OCI-LY3 (cell line): ENCODE measurements at regions not wholly inside any gene's neighbourhood (a gene's known extent, or its start where the extent isn't known, plus 50 kb on each side); places are given as distances from the start of the nearest gene placed in this dataset.

Experiments
- H2AFZ ChIP-seq: fragments of 200-600, 300-600 bp; shearing (Covaris generic); 2 replicates; pipeline ENCODE4 v1.6.0; 2014; ENCODE audit warnings: antibody characterized with exemption, low read depth, low read length
- H3K27ac ChIP-seq: fragments of 200-600, 300-600 bp; sonication (generic); 2 replicates; pipeline ENCODE4 v1.5.1; 2014; ENCODE audit warnings: mild to moderate bottlenecking, low read length, moderate library complexity, mixed read lengths
- H3K27me3 ChIP-seq: fragments of 200-600, 300-600 bp; sonication (generic); 2 replicates; pipeline ENCODE4 v1.6.1; 2014; ENCODE audit warnings: low read depth, low read length, mixed read lengths
- H3K36me3 ChIP-seq: fragments of 200-600, 300-600 bp; sonication (generic); replicated peaks from 2 replicates; pipeline ENCODE3; 2014; ENCODE audit warnings: low read depth, low read length, mixed read lengths
- H3K4me1 ChIP-seq: fragments of 300-600, 200-600 bp; sonication (generic); 2 replicates; pipeline ENCODE4 v1.6.1; 2014; ENCODE audit warnings: low read length, mixed read lengths
- H3K4me2 ChIP-seq: fragments of 200-600, 300-600 bp; sonication (generic); 2 replicates; pipeline ENCODE4 v1.6.1; 2014; ENCODE audit warnings: low read length, mixed read lengths
- H3K4me3 ChIP-seq: fragments of 300-600, 200-600 bp; sonication (generic); 2 replicates; pipeline ENCODE4 v1.5.1; 2014; ENCODE audit warnings: antibody characterized with exemption, mild to moderate bottlenecking, low read length, moderate library complexity
- H3K79me2 ChIP-seq: fragments of 300-600, 200-600 bp; shearing (Covaris generic); 2 replicates; pipeline ENCODE4 v1.6.1; 2014; ENCODE audit warnings: mild to moderate bottlenecking, low read length, mixed read lengths
- H3K9ac ChIP-seq: fragments of 300-600, 200-600 bp; shearing (Covaris generic); 2 replicates; pipeline ENCODE4 v1.6.0; 2014; ENCODE audit warnings: mild to moderate bottlenecking, low read length, moderate library complexity
- H3K9me3 ChIP-seq: fragments of 200-600, 300-600 bp; shearing (Covaris generic); 2 replicates; pipeline ENCODE4 v1.6.1; 2014; ENCODE audit warnings: low read length, mixed read lengths; ENCODE audit not compliant: insufficient read depth
- H4K20me1 ChIP-seq: fragments of 200-600, 300-600 bp; sonication (generic); 2 replicates; pipeline ENCODE4 v1.6.1; 2016; ENCODE audit warnings: low read length, mixed read lengths; ENCODE audit not compliant: insufficient read depth
- EZH2phosphoT487 ChIP-seq: fragments of 200-600 bp; shearing (Covaris generic); IDR thresholded peaks from 2 replicates; pipeline ENCODE4 v1.6.1; 2018; ENCODE audit warnings: antibody characterized with exemption, mixed run types, low read depth
- TF ChIP-seq, protein P1 (sequence below): fragments of 200-600, 300-600 bp; sonication (generic); IDR thresholded peaks from 2 replicates; pipeline ENCODE4 v1.5.1; 2014; ENCODE audit warnings: antibody characterized with exemption, low read length, low read depth

DNA sequence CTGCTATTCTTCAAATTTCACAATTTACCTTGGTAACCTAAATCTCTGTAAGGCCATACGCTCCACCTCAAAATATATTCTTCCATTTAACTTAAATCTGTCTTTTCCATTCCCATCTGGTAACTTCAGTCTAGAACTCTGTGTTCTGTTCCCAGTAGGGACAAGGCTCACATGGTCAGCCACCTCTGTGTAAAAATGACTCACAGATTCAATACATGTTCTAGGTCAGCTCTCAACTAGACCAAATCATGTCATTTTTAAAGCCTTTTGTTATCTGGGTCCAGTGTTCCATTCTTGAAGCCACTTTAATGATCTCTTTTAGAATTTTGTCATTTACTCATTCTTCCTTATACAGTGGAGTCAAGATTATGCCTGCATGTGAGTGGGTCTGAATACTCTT, 315.6 kb upstream of the CITED2 start:
- Histone ChIP-seq H3K79me2 (no peaks in the 10 kb centered on the region), H3K27me3 (no peaks in the 10 kb centered on the region), H3K36me3 (no peaks in the 10 kb centered on the region), H3K27ac (no peak overlapping the region), H3K9ac (no peak overlapping the region), H3K4me2 (no peak overlapping the region), H3K4me1 (no peaks in the 10 kb centered on the region), H4K20me1 (no peaks in the 10 kb centered on the region), H2AFZ (no peak overlapping the region), H3K9me3 (no peaks in the 10 kb centered on the region), H3K4me3 (no peak overlapping the region)
- TF ChIP-seq, protein P1, sequence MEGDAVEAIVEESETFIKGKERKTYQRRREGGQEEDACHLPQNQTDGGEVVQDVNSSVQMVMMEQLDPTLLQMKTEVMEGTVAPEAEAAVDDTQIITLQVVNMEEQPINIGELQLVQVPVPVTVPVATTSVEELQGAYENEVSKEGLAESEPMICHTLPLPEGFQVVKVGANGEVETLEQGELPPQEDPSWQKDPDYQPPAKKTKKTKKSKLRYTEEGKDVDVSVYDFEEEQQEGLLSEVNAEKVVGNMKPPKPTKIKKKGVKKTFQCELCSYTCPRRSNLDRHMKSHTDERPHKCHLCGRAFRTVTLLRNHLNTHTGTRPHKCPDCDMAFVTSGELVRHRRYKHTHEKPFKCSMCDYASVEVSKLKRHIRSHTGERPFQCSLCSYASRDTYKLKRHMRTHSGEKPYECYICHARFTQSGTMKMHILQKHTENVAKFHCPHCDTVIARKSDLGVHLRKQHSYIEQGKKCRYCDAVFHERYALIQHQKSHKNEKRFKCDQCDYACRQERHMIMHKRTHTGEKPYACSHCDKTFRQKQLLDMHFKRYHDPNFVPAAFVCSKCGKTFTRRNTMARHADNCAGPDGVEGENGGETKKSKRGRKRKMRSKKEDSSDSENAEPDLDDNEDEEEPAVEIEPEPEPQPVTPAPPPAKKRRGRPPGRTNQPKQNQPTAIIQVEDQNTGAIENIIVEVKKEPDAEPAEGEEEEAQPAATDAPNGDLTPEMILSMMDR, result no peak
- TF ChIP-seq EZH2phosphoT487, result no peak

DNA sequence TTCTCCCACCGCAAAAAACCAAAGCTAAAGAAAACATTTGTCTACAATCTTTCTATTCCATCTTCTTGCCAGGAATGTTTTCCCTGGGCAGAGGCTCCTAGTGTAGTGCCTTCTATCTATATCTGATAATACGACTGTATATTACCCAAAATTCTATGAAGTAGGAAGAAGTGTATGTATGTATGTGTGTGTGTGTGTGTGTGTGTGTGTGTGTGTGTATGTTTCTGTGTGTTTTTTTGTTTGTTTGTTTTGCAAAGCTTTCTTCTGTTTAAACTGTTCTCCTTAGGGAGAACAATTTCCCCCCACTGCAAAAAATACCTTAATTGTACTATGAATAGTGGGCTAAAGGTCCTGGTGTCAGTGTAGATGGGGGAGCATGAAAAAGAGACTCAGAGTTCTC, 312.6 kb upstream of the CITED2 start:
- Histone ChIP-seq H3K4me3 (no peak overlapping the region), H3K27ac (no peak overlapping the region), H3K4me1 (no peaks in the 10 kb centered on the region), H2AFZ (no peak overlapping the region), H3K4me2 (no peak overlapping the region), H3K9me3 (no peaks in the 10 kb centered on the region), H4K20me1 (no peaks in the 10 kb centered on the region), H3K79me2 (no peaks in the 10 kb centered on the region), H3K36me3 (no peaks in the 10 kb centered on the region), H3K9ac (no peak overlapping the region), H3K27me3 (no peaks in the 10 kb centered on the region)
- TF ChIP-seq, protein P1, result no peak
- no peak for TF ChIP-seq EZH2phosphoT487

DNA sequence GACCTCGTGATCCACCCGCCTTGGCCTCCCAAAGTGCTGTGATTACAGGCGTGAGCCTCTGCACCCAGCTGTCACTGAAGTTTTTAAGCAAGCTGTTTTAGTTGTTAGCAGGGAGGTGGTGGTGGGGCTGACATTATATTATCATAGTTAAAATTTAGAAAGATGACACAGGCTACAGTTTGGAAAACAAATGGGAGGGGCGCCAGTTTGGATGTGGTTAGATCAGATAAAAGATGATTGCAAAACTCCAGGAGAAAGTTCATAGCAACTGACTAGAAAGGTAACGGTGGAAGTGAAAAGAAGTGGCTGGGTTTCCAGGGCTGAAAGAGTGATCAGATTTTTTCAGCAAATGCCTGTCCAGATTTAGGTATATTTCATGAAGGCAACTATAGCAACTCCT, 311.9 kb upstream of the CITED2 start:
- H3K4me3 ChIP-seq, result no peak overlapping the region
- H4K20me1 ChIP-seq, result no peaks in the 10 kb centered on the region
- H3K27me3 ChIP-seq, result no peaks in the 10 kb centered on the region
- no peak for TF ChIP-seq EZH2phosphoT487
- TF ChIP-seq, protein P1, result no peak
- no peak overlapping the region for H2AFZ ChIP-seq
- H3K4me2 ChIP-seq, result no peak overlapping the region
- no peak overlapping the region for H3K9ac ChIP-seq
- no peaks in the 10 kb centered on the region for H3K79me2 ChIP-seq
- H3K36me3 ChIP-seq, result no peaks in the 10 kb centered on the region
- no peaks in the 10 kb centered on the region for H3K9me3 ChIP-seq
- H3K4me1 ChIP-seq, result no peaks in the 10 kb centered on the region
- no peak overlapping the region for H3K27ac ChIP-seq

DNA sequence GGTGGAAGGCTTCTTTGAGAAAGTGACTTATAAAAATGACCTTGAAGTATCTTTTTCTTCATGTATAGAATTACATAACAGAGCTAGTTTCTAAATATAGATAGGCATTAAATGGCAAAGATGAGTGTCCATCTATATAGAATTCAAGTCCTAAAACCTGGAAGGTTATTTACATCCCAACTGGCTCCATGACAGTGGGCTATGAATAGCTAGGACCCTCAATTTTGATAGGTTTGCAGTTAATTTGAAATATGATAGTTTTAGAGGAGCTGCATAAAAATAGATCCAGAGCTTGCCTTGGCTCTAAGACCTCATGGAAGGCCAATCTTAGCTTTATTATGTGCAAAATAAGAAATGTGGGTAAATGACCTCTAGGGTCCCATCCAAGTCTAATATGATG, 310.6 kb upstream of the CITED2 start:
- Histone ChIP-seq H3K4me3 (no peak overlapping the region), H4K20me1 (no peaks in the 10 kb centered on the region), H3K4me1 (no peaks in the 10 kb centered on the region), H3K27me3 (no peaks in the 10 kb centered on the region), H3K9ac (no peak overlapping the region), H3K9me3 (no peaks in the 10 kb centered on the region), H3K4me2 (no peak overlapping the region), H3K27ac (no peak overlapping the region), H3K79me2 (no peaks in the 10 kb centered on the region), H2AFZ (no peak overlapping the region), H3K36me3 (no peaks in the 10 kb centered on the region)
- TF ChIP-seq, protein P1, result no peak
- TF ChIP-seq EZH2phosphoT487, result no peak
